ENCODE measurements at regions not wholly inside any gene's neighbourhood (a gene's known extent, or its start where the extent isn't known, plus 50 kb on each side); places are given as distances from the start of the nearest gene placed in this dataset.

- Mint-ChIP-seq H3K4me1 (peaks cover 8% of the 10 kb centered on the region; the same call in 2 of the 3 replicates), H3K27ac (no peak overlapping the region), H3K4me3 (no peak overlapping the region), H3K36me3 (ENCODE audit: low read depth) (no peaks in the 10 kb centered on the region), H3K27me3 (ENCODE audit: insufficient read depth, low read depth, poor library complexity) (no peaks in the 10 kb centered on the region), H3K9me3 (no peaks in the 10 kb centered on the region)
- DNase-seq (ENCODE audit: low spot score) (no peak), ATAC-seq (no peak)
- no peaks in the 10 kb centered on the region for H3K79me2 ChIP-seq (replicated peaks; ENCODE audit: insufficient read depth)
- H3K27ac ChIP-seq (ENCODE audit: low read depth) = no peak overlapping the region
- H3K27me3 ChIP-seq (ENCODE audit: insufficient read depth) = no peaks in the 10 kb centered on the region
- H2AFZ ChIP-seq = no peak overlapping the region
- H3K4me1 ChIP-seq (ENCODE audit: insufficient read depth) = peaks cover 3% of the 10 kb centered on the region; the same call in 1 of the 2 replicates
- H3K4me2 ChIP-seq = no peak overlapping the region
- H3K36me3 ChIP-seq (ENCODE audit: insufficient read depth) = no peaks in the 10 kb centered on the region
- H3K4me3 ChIP-seq = no peak overlapping the region
- H3F3A ChIP-seq (replicated peaks; ENCODE audit: low read depth) = no peaks in the 10 kb centered on the region
- H4K20me1 ChIP-seq (replicated peaks; ENCODE audit: insufficient read depth) = no peaks in the 10 kb centered on the region
- H3K9me2 ChIP-seq (ENCODE audit: insufficient read depth) = no peaks in the 10 kb centered on the region
- TF ChIP-seq, protein P1, sequence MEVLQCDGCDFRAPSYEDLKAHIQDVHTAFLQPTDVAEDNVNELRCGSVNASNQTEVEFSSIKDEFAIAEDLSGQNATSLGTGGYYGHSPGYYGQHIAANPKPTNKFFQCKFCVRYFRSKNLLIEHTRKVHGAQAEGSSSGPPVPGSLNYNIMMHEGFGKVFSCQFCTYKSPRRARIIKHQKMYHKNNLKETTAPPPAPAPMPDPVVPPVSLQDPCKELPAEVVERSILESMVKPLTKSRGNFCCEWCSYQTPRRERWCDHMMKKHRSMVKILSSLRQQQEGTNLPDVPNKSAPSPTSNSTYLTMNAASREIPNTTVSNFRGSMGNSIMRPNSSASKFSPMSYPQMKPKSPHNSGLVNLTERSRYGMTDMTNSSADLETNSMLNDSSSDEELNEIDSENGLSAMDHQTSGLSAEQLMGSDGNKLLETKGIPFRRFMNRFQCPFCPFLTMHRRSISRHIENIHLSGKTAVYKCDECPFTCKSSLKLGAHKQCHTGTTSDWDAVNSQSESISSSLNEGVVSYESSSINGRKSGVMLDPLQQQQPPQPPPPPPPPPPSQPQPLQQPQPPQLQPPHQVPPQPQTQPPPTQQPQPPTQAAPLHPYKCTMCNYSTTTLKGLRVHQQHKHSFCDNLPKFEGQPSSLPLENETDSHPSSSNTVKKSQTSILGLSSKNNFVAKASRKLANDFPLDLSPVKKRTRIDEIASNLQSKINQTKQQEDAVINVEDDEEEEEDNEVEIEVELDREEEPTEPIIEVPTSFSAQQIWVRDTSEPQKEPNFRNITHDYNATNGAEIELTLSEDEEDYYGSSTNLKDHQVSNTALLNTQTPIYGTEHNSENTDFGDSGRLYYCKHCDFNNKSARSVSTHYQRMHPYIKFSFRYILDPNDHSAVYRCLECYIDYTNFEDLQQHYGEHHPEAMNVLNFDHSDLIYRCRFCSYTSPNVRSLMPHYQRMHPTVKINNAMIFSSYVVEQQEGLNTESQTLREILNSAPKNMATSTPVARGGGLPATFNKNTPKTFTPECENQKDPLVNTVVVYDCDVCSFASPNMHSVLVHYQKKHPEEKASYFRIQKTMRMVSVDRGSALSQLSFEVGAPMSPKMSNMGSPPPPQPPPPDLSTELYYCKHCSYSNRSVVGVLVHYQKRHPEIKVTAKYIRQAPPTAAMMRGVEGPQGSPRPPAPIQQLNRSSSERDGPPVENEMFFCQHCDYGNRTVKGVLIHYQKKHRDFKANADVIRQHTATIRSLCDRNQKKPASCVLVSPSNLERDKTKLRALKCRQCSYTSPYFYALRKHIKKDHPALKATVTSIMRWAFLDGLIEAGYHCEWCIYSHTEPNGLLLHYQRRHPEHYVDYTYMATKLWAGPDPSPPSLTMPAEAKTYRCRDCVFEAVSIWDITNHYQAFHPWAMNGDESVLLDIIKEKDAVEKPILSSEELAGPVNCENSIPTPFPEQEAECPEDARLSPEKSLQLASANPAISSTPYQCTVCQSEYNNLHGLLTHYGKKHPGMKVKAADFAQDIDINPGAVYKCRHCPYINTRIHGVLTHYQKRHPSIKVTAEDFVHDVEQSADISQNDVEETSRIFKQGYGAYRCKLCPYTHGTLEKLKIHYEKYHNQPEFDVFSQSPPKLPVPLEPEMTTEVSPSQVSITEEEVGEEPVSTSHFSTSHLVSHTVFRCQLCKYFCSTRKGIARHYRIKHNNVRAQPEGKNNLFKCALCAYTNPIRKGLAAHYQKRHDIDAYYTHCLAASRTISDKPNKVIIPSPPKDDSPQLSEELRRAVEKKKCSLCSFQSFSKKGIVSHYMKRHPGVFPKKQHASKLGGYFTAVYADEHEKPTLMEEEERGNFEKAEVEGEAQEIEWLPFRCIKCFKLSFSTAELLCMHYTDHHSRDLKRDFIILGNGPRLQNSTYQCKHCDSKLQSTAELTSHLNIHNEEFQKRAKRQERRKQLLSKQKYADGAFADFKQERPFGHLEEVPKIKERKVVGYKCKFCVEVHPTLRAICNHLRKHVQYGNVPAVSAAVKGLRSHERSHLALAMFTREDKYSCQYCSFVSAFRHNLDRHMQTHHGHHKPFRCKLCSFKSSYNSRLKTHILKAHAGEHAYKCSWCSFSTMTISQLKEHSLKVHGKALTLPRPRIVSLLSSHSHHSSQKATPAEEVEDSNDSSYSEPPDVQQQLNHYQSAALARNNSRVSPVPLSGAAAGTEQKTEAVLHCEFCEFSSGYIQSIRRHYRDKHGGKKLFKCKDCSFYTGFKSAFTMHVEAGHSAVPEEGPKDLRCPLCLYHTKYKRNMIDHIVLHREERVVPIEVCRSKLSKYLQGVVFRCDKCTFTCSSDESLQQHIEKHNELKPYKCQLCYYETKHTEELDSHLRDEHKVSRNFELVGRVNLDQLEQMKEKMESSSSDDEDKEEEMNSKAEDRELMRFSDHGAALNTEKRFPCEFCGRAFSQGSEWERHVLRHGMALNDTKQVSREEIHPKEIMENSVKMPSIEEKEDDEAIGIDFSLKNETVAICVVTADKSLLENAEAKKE (CRISPR knock-in tag; IDR thresholded peaks at IDR 0.05) = no peak
- no peak for TF ChIP-seq JUNB (IDR thresholded peaks at IDR 0.05; ENCODE audit: unreplicated experiment)
- no peak for TF ChIP-seq ZNF114 (CRISPR knock-in tag; IDR thresholded peaks at IDR 0.05)
- no peak for TF ChIP-seq ZNF331 (CRISPR knock-in tag; IDR thresholded peaks at IDR 0.05; ENCODE audit: low read depth)
- TF ChIP-seq CREB1 (CRISPR knock-in tag; IDR thresholded peaks at IDR 0.05; ENCODE audit: low read depth) = no peak
- no peak for TF ChIP-seq EZH2 (IDR thresholded peaks at IDR 0.05; ENCODE audit: low read depth, unreplicated experiment)
Observed at GRCh38 chr11:87724358-87724757, 450.9 kb downstream of the RAB38 start.

All from GM23338 (cell line).